ENCODE measurements at regions not wholly inside any gene's neighbourhood (a gene's known extent, or its start where the extent isn't known, plus 50 kb on each side); places are given as distances from the start of the nearest gene placed in this dataset.
A peak's percentile ranks its signal among the peaks of the same experiment; 100 is the strongest.
"Not testable (repeated sequence)": the region's sequence is repeated elsewhere in the genome, so short reads cannot be mapped to it uniquely, and the experiment has no call there.

DNA sequence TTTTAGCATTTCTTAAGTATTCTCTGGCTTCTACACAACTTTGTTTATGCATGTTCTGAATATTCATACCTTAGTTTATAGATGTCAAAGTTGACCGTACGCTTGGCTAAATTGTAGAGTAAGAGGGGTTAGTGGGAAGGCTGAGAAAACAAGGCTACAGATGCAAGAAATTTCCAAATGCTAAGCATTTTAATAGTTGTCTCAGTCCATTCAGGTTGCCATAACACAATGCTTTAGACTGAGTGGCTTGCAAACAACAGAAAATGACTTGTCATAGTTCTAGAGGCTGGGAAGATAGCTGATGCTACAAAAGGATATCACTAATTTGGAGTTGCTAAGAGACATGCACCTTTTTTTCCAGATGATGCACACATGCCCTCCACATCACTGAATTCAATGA lies 53.0 kb upstream of the C1QTNF3 start:
- intact Hi-C loops (cut with DNase I) = not testable (repeated sequence)

DNA sequence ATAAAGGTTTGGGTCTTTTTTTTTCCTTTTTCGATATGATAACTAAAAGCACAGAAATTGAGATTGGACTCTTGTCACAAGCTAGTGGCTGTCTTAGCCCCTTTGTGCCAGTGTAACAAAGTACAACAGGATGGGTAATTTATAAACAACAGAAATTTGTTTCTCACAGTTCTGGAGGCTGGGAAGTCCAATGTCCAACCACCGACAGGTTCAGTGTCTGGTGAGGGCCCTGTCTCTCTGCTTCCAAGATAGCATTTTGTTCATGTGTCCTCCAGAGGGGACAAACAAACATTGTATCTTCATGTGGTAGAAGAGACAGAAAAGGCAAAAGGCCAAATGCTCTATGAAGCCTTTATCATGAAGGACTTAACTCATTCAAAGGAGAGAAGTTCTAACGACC lies 56.9 kb upstream of the C1QTNF3 start:
- intact Hi-C loops (cut with DNase I); ATAC-seq; DNase-seq (ENCODE audit: missing footprints): not testable (repeated sequence)

More for the DNA sequence above, 53.0 kb upstream of the C1QTNF3 start:
- ATAC-seq; DNase-seq (ENCODE audit: missing footprints): not testable (repeated sequence)

DNA sequence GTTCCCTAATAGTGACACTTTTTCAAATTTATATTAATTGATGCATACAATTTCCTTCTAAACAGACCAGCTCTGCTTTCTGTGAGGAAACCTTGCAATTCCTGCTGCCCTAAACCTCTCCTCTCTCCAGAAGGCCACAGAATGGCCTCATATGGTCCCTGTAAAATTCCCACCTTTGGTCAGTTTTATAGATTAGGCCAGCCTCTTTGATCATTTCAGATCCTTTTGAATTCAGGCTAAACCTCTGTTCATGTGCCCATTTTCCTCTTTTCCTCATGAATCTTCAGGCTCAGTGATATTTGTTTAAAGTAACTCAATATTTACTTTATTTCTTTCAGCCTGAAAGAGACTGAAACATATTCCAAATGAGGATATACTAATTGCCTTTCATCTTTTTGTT lies 58.6 kb upstream of the C1QTNF3 start:
- intact Hi-C loops (cut with DNase I); DNase-seq (ENCODE audit: missing footprints); ATAC-seq: not testable (repeated sequence)

DNA sequence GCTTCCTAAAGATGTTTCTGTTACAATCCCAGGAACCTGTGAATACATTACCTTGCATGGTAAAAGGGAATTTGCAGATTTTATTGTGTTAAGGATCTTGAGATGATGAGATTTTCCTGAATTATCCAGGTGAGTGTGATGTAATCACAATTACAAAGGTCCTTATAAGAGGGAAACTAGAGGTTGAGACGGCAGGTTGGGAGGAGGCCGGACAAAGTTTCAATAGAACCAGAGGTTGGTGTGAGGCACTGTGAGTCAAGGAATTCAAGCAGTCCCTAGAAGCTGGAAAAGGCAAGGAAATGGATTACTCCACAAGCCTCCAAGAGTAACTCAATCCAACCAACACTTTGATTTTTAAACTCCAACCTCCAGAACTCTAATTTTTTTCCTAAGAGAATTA lies 65.9 kb upstream of the C1QTNF3 start:
- intact Hi-C loops (cut with DNase I); DNase-seq (ENCODE audit: missing footprints); ATAC-seq: not testable (repeated sequence)

DNA sequence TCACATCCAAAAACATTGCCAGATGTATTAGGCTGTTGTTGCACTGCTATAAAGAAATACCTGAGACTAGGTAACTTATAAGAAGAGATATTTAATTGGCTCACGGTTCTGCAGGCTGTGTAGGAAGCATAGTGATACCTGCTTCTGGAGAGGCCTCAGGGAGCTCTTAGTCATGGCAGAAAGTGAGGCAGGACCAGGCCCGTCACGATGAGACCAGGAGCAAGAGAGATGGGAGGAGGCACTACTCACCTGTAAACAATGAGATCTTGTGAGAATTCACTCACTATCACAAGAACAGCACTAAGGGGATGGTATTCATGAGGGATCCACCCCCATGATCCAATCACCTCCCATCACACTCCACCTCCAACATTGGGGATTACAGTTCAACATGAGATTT lies 81.3 kb upstream of the C1QTNF3 start:
- DNase-seq (ENCODE audit: missing footprints); ATAC-seq; intact Hi-C loops (cut with DNase I): not testable (repeated sequence)

DNA sequence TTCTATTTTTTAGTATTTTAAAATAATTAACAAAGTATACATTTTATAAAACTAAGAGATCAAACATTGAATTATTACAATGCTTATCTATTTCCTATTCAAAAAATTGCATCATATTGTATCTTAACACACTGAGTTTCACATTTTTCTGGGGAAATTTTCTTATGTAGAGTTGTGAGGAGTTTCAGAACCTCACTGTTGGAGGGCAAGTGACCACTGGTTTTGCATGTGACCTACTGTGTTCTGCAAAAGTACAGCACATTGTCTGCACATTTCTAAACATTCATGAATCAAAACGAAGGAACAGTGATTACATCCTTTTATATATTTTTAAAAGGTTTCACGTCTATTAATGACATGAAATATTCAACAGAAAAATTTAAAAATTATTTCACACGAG lies 82.3 kb upstream of the C1QTNF3 start:
- DNase-seq (ENCODE audit: missing footprints); intact Hi-C loops (cut with DNase I); ATAC-seq: not testable (repeated sequence)

DNA sequence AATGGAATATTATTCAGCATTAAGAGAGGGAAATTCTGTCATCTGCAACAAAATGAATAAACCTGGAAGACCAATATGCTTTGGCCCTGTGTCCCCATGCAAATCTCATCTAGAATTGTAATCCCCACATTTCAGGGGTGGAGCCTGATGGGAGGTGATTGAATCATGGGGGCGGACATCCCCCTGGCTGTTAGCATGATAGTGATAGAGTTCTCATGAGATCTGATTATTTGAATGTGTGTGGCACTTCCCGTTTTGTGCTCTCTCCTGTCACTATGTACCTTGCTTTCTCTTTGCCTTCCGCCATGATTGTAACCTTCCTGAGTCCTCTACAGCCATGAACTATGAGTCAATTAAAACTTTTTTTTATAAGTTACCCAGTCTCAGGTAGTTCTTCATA lies 83.7 kb upstream of the C1QTNF3 start:
- DNase-seq (ENCODE audit: missing footprints); intact Hi-C loops (cut with DNase I); ATAC-seq: not testable (repeated sequence)

DNA sequence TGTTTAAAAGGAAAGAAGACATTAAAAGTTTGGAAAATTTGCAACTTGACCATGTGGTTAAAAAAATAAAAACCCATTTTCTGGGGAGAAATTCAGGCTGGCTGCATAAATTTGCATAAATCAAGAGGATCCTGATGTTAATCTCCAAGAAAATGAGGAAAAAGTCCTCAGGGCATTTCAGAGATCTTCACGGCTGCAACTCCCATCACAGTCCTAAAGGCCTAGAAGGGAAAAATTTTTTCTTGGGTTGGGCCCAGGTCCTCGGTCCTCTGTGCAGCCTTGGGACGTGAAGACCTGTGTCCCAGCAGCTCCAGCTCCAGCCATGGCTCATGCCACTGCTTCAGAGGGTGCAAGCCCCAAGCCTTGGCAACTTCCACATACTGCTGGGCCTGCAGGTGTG lies 84.8 kb upstream of the C1QTNF3 start:
- intact Hi-C loops (cut with DNase I); ATAC-seq: not testable (repeated sequence)

DNA sequence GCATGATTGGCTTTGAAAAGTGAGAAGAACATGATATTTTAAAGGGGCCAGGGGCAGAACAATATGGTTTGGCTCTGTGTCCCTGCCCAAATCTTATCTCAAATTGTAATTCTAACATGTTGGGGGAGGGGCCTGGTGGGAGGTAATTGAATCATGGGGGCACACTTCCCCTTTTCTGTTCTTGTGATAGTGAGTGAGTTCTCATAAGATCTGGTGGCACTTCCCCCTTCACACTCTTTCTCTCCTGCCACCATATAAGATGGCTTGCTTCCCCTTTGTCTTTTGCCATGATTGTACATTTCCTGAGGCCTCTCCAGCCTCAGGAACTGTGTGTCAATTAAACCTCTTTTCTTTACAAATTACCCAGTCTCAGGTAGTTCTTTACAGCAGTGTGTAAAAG lies 85.9 kb upstream of the C1QTNF3 start:
- ATAC-seq; DNase-seq (ENCODE audit: missing footprints); intact Hi-C loops (cut with DNase I): not testable (repeated sequence)

More for the DNA sequence above, 84.8 kb upstream of the C1QTNF3 start:
- DNase-seq (ENCODE audit: missing footprints) = not testable (repeated sequence)

DNA sequence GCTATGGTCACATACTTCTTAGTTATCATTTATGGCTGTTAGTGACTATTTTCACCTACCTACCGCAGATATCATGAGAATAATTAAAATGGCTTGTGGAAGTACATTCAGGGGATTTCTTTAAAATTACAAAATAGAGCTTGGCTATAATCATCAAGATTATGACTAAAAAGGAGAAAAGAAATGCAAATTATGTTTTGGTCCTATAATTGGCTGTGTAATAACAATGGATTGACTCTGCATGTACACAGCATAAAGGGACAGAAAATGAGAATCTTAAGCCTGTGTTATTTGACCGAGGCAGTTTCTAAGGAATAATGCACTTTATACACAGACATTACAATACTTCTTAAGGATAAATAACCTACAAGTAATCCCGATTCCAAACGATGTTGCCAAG lies 112.0 kb upstream of the C1QTNF3 start:
- DNase-seq (ENCODE audit: missing footprints); intact Hi-C loops (cut with DNase I); ATAC-seq: not testable (repeated sequence)

DNA sequence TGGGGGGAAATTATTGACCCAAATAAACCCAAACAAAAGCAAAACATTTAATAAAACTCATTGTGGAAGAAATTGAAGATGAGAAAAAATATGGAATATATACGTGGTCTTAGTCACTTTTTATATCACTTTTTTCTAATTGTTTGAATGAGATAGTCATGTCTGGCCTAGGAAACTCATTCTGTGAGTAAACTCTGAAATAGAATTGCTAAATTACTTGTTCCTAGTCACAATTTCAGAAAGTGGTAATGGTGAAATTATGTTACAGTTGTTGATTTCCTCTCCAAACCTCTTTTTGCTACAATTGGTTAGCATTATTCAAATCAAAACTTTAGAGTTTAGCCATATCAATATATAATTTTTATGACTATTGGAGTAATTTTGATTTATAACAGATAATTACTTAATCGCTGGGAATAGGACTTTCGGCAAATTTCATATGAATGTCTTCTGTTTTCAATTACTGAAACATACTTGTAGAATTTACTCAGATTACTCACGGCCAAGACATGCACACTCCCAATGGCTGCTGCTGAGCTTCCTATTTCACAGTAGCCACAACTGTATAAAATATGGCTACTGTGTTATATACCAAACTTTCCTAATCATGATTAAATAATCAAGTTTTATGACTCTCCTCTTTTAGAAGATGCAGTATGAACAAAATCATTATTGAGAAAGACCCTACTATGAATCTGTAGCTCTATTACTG lies 113.8 kb upstream of the C1QTNF3 start:
- DNase-seq (ENCODE audit: missing footprints); ATAC-seq; intact Hi-C loops (cut with DNase I): not testable (repeated sequence)

DNA sequence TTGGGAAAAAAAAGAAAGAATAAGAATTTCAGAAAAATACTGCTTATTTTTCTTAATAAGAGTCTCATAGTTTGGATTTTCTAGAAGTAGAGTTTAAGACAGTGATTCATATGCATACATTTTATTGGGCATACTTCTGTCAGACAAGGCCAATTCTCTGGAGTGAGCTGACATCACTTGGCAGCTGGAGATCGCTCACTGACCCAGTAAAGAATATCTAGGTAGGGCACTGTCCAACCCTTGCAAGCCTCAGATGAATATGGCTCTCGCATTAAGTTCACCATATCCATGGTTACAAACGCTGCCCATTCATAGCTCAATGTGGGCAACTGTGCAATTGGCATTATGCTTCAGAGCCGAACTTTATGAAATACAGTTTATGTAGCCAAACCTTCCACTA lies 117.9 kb upstream of the C1QTNF3 start:
- ATAC-seq; DNase-seq (ENCODE audit: missing footprints); intact Hi-C loops (cut with DNase I): not testable (repeated sequence)

DNA sequence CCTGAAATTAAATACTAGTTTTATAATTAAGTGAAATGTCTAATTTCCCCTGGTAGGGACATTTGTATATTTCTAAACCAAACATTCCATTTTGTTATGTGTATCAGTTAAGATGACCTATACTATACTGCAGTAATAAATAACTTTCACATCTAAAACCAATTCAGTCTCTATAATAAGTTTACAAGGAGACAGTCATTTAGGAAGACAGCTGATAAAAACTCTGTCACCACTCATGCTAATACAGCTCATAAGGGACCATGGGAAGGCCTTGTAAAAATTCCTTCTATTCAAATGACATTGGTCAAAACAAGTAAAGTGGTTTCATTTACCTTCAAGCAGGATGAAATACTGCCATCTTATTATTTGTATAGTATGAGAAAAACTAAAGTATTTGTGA lies 128.4 kb upstream of the C1QTNF3 start:
- ATAC-seq; intact Hi-C loops (cut with DNase I): not testable (repeated sequence)

DNA sequence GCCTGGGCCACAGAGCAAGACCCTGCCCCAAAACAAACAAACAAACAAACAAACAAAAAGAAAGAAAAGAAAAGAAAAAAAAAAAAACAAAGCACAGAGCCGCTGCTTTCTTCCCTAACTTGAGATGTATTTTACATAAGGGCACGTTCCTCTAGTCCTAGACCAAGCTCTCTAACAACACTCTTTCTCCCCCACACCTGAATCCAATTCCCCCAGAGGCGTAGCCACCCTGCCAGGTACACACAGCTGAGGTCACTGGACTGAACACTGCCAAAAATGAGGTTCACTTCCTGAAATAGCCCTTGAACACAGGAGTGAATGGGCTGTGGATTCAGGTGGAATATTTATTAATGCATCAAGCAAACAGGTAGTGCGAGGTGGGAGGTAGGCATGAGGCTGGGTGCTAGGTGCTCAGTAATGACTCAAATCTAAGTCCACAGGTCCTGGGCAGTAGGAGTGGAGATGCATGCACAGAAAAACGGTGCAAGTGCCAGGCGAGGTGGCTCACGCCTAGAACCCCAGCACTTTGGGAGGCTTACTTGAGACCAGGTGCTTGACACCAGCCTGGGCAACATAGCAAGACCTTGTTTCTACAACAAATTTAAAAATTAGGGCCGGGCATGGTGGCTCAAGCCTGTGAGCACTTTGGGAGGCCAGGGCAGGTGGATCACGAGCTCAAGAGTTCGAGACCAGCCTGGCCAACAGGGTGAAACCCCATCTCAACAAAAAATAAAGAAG lies 136.6 kb upstream of the C1QTNF3 start:
- ATAC-seq; intact Hi-C loops (cut with DNase I): not testable (repeated sequence)
- peak; percentile 57 for DNase-seq (ENCODE audit: missing footprints)

More for the DNA sequence above, 128.4 kb upstream of the C1QTNF3 start:
- DNase-seq (ENCODE audit: missing footprints) = not testable (repeated sequence)

DNA sequence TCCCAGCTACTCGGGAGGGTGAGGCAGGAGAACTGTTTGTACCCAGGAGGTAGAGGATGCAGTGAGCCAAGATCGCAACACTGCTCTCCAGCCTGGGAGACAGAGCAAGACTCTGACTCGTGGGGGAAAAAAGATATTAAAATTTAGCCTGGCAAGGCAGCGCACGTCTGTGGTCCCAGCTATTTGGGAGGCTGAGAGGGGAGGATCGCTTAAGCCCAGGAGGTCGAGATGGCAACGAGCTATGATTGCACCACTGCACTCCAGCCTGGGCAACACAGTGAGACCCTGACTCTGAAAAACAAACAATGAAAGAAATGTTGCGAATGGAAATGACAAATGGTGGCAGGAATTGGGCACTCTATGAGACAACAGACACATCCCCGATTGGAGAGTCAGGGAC lies 137.2 kb upstream of the C1QTNF3 start:
- ATAC-seq; DNase-seq (ENCODE audit: missing footprints); intact Hi-C loops (cut with DNase I): not testable (repeated sequence)

DNA sequence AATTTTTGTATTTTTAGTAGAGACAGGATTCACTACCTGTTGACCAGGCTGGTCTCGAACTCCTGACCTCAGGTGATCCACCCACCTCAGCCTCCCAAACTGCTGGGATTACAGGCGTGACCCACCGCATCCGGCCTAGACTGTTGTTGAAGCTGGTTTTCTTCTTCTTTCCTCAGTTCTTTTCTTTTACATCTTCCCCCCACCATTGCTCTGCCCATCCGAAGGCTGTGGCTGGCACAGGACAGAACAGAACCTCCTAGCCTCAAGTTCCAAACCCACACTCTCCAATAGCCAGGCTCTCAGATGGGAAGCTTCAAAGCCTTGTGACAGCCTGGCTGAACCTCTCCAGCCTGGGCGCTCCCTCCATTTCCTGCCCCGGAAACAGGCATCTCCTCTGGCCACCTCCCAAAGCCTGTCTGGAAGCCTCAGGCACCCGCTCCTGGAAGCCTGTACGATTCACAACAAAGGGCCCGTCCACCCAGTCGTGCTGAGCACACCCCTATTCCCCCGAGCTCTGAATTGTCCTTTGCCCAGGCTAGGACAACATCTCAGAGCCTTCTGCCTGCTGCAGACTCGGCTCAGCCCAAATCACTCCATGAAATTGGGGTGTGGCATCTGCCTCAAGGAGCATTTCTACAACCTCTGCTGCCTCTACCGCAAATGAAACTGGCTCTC lies 138.1 kb upstream of the C1QTNF3 start:
- peak; percentile 76 for DNase-seq (ENCODE audit: missing footprints)
- intact Hi-C loops (cut with DNase I); ATAC-seq: not testable (repeated sequence)

DNA sequence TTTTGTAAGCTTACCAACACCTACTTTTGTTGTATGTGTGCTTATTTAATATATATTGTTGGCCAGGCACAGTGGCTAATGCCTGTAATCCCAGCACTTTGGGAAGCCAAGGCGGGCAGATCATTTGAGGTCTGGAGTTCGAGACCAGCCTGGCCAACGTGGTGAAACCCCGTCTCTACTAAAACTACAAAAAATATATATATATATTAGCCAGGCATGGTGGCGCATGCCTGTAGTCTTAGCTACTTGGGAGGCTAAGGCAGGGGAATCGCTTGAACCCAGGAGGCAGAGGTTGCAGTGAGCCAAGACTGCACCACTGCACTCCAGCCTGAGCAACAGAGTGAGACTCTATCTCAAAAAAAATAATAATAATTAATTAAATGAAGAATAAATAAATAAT lies 142.0 kb upstream of the C1QTNF3 start:
- ATAC-seq; intact Hi-C loops (cut with DNase I): not testable (repeated sequence)
- peak; percentile 80 for DNase-seq (ENCODE audit: missing footprints)

DNA sequence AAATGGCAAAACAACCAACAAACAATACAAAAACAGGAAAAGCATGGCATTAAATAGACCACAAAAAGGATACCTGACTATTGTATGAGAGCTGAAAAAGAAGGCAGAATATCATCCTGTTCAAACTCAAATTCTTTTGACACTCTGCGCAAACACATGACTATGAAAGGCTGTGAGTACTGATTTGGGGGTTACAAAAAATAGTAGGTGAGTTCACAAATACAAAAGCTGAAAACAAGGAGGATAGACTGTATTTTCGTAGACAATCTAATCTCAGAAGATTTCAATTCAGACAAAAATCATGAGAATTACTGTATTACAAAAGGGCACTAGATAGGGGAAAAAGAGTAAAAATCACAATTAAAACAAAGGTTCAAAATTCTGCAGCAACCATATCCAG lies 142.6 kb upstream of the C1QTNF3 start:
- DNase-seq (ENCODE audit: missing footprints); ATAC-seq; intact Hi-C loops (cut with DNase I): not testable (repeated sequence)

DNA sequence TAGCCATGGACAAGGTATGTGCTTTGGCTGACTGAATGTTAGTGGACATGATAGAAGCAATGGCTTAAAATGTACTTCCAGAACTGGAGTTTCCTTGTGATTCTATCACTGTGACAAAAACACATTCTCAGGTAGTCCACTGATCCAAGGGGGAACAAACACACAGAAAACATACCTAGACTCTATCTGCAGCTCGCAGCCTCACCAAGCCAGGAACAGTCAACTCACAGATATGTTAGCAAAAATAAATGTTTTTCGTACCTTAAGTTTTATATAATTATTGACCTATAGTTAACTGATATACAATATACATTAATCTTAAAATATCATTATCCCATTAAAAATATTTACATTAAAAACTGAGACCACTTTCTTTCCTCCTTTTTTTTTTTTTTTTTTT lies 143.1 kb upstream of the C1QTNF3 start:
- DNase-seq (ENCODE audit: missing footprints) = peak; percentile 58
- ATAC-seq; intact Hi-C loops (cut with DNase I): not testable (repeated sequence)
